ENCODE measurements at regions not wholly inside any gene's neighbourhood (a gene's known extent, or its start where the extent isn't known, plus 50 kb on each side); places are given as distances from the start of the nearest gene placed in this dataset.

- intact Hi-C loops (cut with micrococcal nuclease), result no loop called here
- Histone ChIP-seq H3K9me3 (replicated peaks) (peaks cover 2% of the 10 kb centered on the region), H3K27me3 (ENCODE audit: low read depth) (peaks cover 9% of the 10 kb centered on the region), H3K27ac (replicated peaks) (peak overlapping the region; percentile 76), H3K36me3 (no peaks in the 10 kb centered on the region), H3K4me3 (no peak overlapping the region), H3K4me1 (peaks cover 25% of the 10 kb centered on the region)
- no peak for DNase-seq
- TF ChIP-seq CTCF (IDR thresholded peaks at IDR 0.05; ENCODE audit: borderline replicate concordance), result no peak
Measured at GRCh38 chr1:244137725-244138124, 86.6 kb downstream of the ZBTB18 start.

DNA sequence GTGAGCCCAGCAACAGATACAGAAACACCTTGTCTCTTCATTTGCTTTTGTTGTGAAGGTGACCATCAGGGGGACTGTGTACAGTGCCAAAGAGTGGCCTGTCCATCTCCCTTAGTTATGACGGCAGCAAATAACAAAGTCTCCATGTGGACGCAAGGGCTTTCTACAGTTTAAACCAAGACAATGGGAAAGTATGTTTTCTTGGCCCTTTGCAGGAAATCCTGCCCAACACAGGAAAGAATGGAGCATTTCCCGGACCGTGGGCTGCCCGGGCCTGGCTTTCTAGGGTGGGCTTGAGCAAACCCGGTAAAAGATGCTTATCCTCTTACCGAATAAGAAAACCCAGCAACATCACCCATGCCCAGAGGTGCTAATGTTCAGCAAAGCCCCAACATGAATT, 87.3 kb downstream of the ZBTB18 start:
- DNase-seq, result no peak
- H3K4me3 ChIP-seq, result no peak overlapping the region
- H3K36me3 ChIP-seq, result no peaks in the 10 kb centered on the region
- peaks cover 9% of the 10 kb centered on the region for H3K27me3 ChIP-seq (ENCODE audit: low read depth)
- intact Hi-C loops (cut with micrococcal nuclease), result no loop called here
- H3K9me3 ChIP-seq (replicated peaks), result no peaks in the 10 kb centered on the region
- H3K27ac ChIP-seq (replicated peaks), result peak overlapping the region; percentile 76
- peaks cover 25% of the 10 kb centered on the region for H3K4me1 ChIP-seq
- no peak for TF ChIP-seq CTCF (IDR thresholded peaks at IDR 0.05; ENCODE audit: borderline replicate concordance)

DNA sequence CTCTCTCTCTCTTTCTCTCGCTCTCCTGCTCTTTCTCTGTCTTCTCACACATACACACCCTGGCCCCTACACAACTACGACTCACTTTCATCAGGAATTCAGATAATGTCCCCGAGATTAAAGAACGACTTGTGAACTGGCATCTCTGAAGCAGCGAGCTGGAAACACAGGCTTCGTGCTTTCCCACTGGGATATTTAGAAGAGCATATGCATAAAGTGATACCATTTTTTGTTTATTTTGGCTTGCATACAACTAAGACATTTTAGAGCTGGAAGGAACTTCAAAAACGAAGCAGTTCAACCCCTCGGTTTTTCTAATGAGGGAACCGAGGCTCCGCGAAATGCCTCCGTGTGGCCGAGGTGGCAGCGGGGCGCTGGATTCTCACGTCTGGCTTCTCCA, 88.6 kb downstream of the ZBTB18 start:
- Histone ChIP-seq H3K36me3 (no peaks in the 10 kb centered on the region), H3K4me3 (no peak overlapping the region), H3K9me3 (replicated peaks) (no peaks in the 10 kb centered on the region), H3K4me1 (peaks cover 25% of the 10 kb centered on the region), H3K27me3 (ENCODE audit: low read depth) (peaks cover 9% of the 10 kb centered on the region), H3K27ac (replicated peaks) (peak overlapping the region; percentile 76)
- no peak for DNase-seq
- TF ChIP-seq CTCF (IDR thresholded peaks at IDR 0.05; ENCODE audit: borderline replicate concordance), result no peak
- intact Hi-C loops (cut with micrococcal nuclease), result no loop called here

- DNase-seq, result no peak
- no peak for TF ChIP-seq CTCF (IDR thresholded peaks at IDR 0.05; ENCODE audit: borderline replicate concordance)
- H3K27ac ChIP-seq (replicated peaks), result no peak overlapping the region
- no peaks in the 10 kb centered on the region for H3K9me3 ChIP-seq (replicated peaks)
- H3K36me3 ChIP-seq, result no peaks in the 10 kb centered on the region
- H3K4me3 ChIP-seq, result no peak overlapping the region
- H3K27me3 ChIP-seq (ENCODE audit: low read depth), result peaks cover 9% of the 10 kb centered on the region
- peaks cover 25% of the 10 kb centered on the region for H3K4me1 ChIP-seq
- intact Hi-C loops (cut with micrococcal nuclease), result no loop called here
Measured at GRCh38 chr1:244140420-244140819, 89.3 kb downstream of the ZBTB18 start.

GRCh38 chr1:244144053-244144452, 93.0 kb downstream of the ZBTB18 start:
- Histone ChIP-seq H3K4me3 (no peak overlapping the region), H3K9me3 (replicated peaks) (no peaks in the 10 kb centered on the region), H3K4me1 (peaks cover 4% of the 10 kb centered on the region), H3K27me3 (ENCODE audit: low read depth) (no peaks in the 10 kb centered on the region), H3K36me3 (no peaks in the 10 kb centered on the region), H3K27ac (replicated peaks) (no peak overlapping the region)
- DNase-seq, result no peak
- no peak for TF ChIP-seq CTCF (IDR thresholded peaks at IDR 0.05; ENCODE audit: borderline replicate concordance)
- intact Hi-C loops (cut with micrococcal nuclease), result no loop called here

- no peak for TF ChIP-seq CTCF (IDR thresholded peaks at IDR 0.05; ENCODE audit: borderline replicate concordance)
- H3K9me3 ChIP-seq (replicated peaks), result no peaks in the 10 kb centered on the region
- DNase-seq, result no peak
- no peaks in the 10 kb centered on the region for H3K36me3 ChIP-seq
- no peak overlapping the region for H3K4me3 ChIP-seq
- H3K27ac ChIP-seq (replicated peaks), result no peak overlapping the region
- no peaks in the 10 kb centered on the region for H3K4me1 ChIP-seq
- H3K27me3 ChIP-seq (ENCODE audit: low read depth), result no peaks in the 10 kb centered on the region
- intact Hi-C loops (cut with micrococcal nuclease), result no loop called here
Measured at GRCh38 chr1:244150071-244150470, 99.0 kb downstream of the ZBTB18 start.
